ENCODE measurements at regions not wholly inside any gene's neighbourhood (a gene's known extent, or its start where the extent isn't known, plus 50 kb on each side); places are given as distances from the start of the nearest gene placed in this dataset.

- Histone ChIP-seq H3K79me2 (ENCODE audit: control insufficient read depth in 1 of 2, insufficient read depth in 2 of 2, low read length in 2 of 2) (no peaks in the 10 kb centered on the region), H2BK5ac (ENCODE audit: low read depth, low read length) (no peak overlapping the region), H3K79me1 (ENCODE audit: low read depth, low read length) (no peaks in the 10 kb centered on the region), H3K9ac (replicated peaks in 1 of 4; ENCODE audit: extremely low read depth in 1 of 4, low read depth in 3 of 4, low read length in 3 of 4) (no peak overlapping the region), H3K14ac (ENCODE audit: insufficient read length) (no peak overlapping the region), H4K91ac (replicated peaks; ENCODE audit: insufficient read length, low read length) (no peak overlapping the region), H3K27ac (ENCODE audit: low read depth, low read length) (no peak overlapping the region), H3K4ac (replicated peaks; ENCODE audit: insufficient read length, low read depth, low read length) (no peak overlapping the region), H3K18ac (ENCODE audit: extremely low read depth, low read length) (no peak overlapping the region), H3K4me1 (replicated peaks in 1 of 4; ENCODE audit: control insufficient read depth in 3 of 4, insufficient read depth in 4 of 4, low read length in 3 of 4) (no peaks in the 10 kb centered on the region), H2BK120ac (replicated peaks; ENCODE audit: low read depth, low read length) (no peak overlapping the region), H2BK15ac (ENCODE audit: low read length) (no peak overlapping the region), H4K20me1 (replicated peaks in 1 of 2; ENCODE audit: control insufficient read depth in 1 of 2, insufficient read depth in 2 of 2, low read length in 2 of 2) (no peaks in the 10 kb centered on the region), H4K8ac (ENCODE audit: extremely low read depth, insufficient read depth, low read length) (no peak overlapping the region), H4K5ac (ENCODE audit: insufficient read length, low read depth, low read length) (no peak overlapping the region), H2BK20ac (ENCODE audit: low read length) (no peak overlapping the region), H2AK5ac (ENCODE audit: low read depth, low read length) (no peak overlapping the region), H3K36me3 (ENCODE audit: control insufficient read depth in 2 of 4, insufficient read depth in 4 of 4, low read length in 3 of 4) (no peaks in the 10 kb centered on the region), H2BK12ac (ENCODE audit: low read depth, low read length) (no peak overlapping the region), H3K23ac (ENCODE audit: insufficient read length) (no peak overlapping the region), H3K9me3 (ENCODE audit: insufficient read depth in 2 of 2, low read depth in 1 of 2, low read length in 1 of 2) (no peaks in the 10 kb centered on the region), H3K4me2 (ENCODE audit: insufficient read depth in 1 of 2, low read depth in 2 of 2, low read length in 2 of 2) (no peak overlapping the region), H3K27me3 (replicated peaks in 1 of 4; ENCODE audit: control insufficient read depth in 3 of 4, extremely low read depth in 1 of 4, insufficient read depth in 3 of 4, low read length in 3 of 4) (no peaks in the 10 kb centered on the region; a peak in 1 of 7 replicates), H3K23me2 (ENCODE audit: low read depth, low read length) (no peaks in the 10 kb centered on the region), H2AFZ (ENCODE audit: low read length) (0 out of 2 replicates have a peak overlapping the region, but pooled peaks have one; percentile 10), H3K4me3 (ENCODE audit: extremely low read depth in 1 of 4, insufficient read depth in 2 of 4, low read depth in 3 of 4, low read length in 4 of 4) (no peak overlapping the region), H3K56ac (replicated peaks; ENCODE audit: insufficient read length, low read depth, low read length) (no peak overlapping the region)
- no peak for TF ChIP-seq BACH1 (IDR thresholded peaks at IDR 0.05; ENCODE audit: low read length)
- TF ChIP-seq SP1 (IDR thresholded peaks at IDR 0.05; ENCODE audit: low read depth, low read length), result no peak
- TF ChIP-seq NRF1 (IDR thresholded peaks at IDR 0.05; ENCODE audit: low read depth, low read length), result no peak
- TF ChIP-seq HDAC6 (IDR thresholded peaks at IDR 0.05; ENCODE audit: low read depth, low read length), result no peak
- no peak for TF ChIP-seq FOSL1 (IDR thresholded peaks at IDR 0.05; ENCODE audit: insufficient read depth, low read depth, low read length)
- TF ChIP-seq POU5F1 (IDR thresholded peaks at IDR 0.05; ENCODE audit: low read depth, low read length), result no peak
- TF ChIP-seq GTF2F1 (IDR thresholded peaks at IDR 0.05; ENCODE audit: borderline replicate concordance, low read depth, low read length), result no peak
- TF ChIP-seq POLR2AphosphoS5 (IDR thresholded peaks at IDR 0.05; ENCODE audit: low read depth, low read length), result no peak
- no peak for DNase-seq (ENCODE audit: low read depth in 1 of 2, low spot score in 2 of 2)
- ChIA-PET CTCF (ENCODE audit: partially characterized antibody) (interaction anchor here (1.0 kb wide), 1 partner anchor 147 kb away, joined by 3 read pairs; no protein-coding TSS in a partner anchor), POLR2A (ENCODE audit: partially characterized antibody) (no interaction called here)
- WGBS, 2 experiments (ENCODE audit: extremely low coverage in 1 of 2, insufficient coverage in 1 of 2, insufficient read length in 1 of 2, insufficient replicate concordance in 2 of 2, low coverage in 1 of 2, low lambda C conversion rate in 2 of 2, missing lambda C conversion rate in 1 of 2), result 91% methylated on average over 3 of the region's 3 CpGs; no CpG with 5 or more reads in 1 of the 2 experiments
- no peak for FAIRE-seq
These were observed 568.3 kb upstream of the TENM4 start for GRCh38 chr11:80009081-80009480.

Data from H1 (cell line).